CD4-positive, alpha-beta T cell treated with Interleukin-6 for 4 hours (primary cell): ENCODE measurements at regions not wholly inside any gene's neighbourhood (a gene's known extent, or its start where the extent isn't known, plus 50 kb on each side); places are given as distances from the start of the nearest gene placed in this dataset.
"Not testable (repeated sequence)": the region's sequence is repeated elsewhere in the genome, so short reads cannot be mapped to it uniquely, and the experiment has no call there.

Experiments used
- DNase-seq: peaks from one replicate; pipeline ENCODE4 v3.0.0-alpha.2; 2020; ENCODE audit warnings: mixed read lengths

- peak; percentile 54 for DNase-seq
Measured at GRCh38 chr5:157994906-157995519, 136.1 kb upstream of the CLINT1 start.

DNA sequence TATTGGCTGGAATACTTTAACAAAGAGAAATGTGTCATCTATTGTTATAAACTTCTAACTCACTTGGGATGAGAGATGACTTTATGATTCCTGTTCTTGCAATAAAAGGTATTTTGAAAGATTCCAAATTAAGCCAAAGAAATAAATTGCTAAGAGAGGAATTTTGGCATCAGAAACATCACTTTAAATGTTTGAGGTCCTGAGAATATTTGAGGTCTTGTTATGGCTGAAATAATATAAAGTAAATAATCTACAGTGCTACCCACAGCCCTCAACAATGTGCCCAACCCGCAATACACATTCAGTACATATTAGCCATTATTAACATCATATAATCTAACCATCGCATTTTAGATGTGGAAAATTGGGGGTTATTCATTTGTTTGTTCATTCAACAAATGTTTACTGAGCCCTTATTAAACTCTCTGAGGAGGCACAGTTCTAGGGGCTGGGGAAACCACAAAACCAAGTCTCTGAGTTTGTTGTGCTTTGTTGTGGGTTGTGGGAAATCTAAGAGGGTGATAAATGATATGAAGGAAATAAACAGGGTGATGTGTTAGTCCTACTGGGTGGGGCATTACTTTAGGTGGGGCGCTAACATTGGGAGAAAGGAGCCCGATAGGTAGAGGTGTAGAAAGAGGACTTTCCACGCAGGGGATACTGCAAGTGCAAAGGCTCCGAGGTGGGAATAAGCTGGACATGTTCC, 135.2 kb upstream of the CLINT1 start:
- peak; percentile 26 for DNase-seq

GRCh38 chr5:157993201-157993600, 134.3 kb upstream of the CLINT1 start:
- no peak for DNase-seq

DNA sequence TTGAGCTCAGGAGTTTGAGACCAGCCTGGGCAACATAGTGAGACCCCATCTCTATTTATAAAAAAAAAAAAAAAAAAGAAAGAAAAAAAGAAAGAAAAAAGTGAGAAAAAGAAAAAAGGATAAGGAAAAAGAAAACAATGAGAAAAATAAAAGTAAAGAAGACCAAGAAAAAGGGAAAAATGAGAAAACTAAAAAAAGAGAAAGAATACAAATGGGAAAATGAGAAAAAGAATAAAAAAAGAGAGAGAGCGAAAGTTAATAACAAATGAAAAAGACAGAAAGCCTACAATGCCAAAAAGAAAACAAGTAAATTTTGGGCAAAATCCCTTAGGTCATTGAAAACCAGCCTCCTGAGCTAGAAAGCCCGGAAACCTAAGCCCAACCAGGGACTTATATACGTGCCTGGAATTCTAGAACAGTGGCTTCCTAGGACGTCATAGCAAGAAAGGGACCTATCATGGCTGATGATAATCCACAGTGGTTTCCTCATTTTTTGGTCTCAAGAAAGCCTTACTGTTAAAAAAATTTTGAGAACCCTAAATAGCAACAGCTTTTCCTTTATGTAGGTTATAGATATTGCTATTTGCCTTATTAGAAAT, 131.7 kb upstream of the CLINT1 start:
- DNase-seq: no peak

- DNase-seq: no peak
Measured at GRCh38 chr5:157989296-157989695, 130.4 kb upstream of the CLINT1 start.

GRCh38 chr5:157987259-157987658, 128.3 kb upstream of the CLINT1 start:
- no peak for DNase-seq

- DNase-seq: no peak
Measured at GRCh38 chr5:157986431-157986990, 127.6 kb upstream of the CLINT1 start.

DNA sequence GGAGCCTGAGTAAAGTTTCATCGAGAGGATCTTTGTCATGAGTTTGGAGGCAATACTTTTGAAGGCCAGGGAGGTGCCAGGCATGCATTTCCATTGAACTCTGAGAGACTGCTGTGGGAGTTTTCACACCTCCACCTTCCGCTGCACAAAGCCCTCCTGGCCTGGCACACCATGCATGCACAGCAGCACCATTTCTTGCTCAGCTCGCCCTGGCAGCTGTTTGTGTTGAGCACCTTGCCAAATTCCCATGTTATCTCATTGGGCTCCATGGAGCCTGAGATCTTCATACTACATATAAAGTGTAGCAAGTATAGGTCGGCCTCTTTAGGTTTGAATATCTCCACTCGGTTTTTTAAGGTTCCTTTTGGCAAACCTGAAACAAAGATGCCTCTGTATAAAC, 125.7 kb upstream of the CLINT1 start:
- no peak for DNase-seq

DNA sequence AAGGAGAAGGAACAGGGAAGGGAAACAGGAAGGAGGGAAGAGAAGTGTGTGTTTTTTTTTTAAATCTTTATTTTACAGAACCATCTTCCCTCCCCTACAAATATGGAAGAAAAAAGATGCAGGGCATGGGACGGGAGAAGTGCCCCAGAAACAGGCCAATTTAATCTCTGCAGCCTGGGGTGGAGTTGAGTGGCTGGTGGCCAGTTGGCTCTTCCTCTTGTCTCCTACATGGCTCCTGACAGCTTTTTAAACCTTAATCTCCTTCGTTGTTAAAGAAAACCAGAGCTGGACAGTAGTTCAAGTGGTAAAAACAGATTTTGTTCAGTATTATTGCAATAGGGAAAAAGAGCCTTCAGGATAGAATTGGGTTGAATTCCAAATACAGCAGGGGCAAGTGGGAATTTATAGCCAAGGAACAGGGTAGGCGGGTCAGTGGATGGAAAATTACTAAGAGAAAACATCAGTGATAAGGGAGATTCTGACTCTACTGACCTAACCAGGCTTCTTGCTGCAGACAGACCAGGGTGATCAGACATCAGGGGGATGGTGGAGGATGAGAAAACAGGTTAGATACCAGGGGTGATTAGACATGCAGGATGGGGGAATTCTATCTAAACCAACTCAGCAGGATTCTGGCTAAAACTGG, 125.1 kb upstream of the CLINT1 start:
- no peak for DNase-seq

- DNase-seq: no peak
Measured at GRCh38 chr5:157978061-157978460, 119.1 kb upstream of the CLINT1 start.

DNA sequence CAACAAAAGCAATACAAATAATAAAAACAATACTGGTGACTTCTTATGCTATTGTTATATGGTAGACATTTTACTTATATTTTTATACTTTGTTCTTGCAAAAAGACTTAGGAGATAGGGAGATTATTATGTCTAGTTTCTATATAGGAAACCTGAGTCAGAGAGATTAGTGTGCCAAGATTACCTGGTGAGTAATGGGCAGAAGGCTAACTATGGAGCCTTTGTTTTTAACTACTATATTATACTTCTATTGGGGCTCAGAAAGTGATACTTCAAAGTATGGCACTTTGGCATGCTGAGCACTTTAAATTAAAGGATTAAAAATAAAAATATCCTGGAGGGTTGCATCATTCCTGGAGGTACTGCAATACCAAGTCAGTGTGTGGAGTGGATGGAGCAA, 117.5 kb upstream of the CLINT1 start:
- DNase-seq: no peak

DNA sequence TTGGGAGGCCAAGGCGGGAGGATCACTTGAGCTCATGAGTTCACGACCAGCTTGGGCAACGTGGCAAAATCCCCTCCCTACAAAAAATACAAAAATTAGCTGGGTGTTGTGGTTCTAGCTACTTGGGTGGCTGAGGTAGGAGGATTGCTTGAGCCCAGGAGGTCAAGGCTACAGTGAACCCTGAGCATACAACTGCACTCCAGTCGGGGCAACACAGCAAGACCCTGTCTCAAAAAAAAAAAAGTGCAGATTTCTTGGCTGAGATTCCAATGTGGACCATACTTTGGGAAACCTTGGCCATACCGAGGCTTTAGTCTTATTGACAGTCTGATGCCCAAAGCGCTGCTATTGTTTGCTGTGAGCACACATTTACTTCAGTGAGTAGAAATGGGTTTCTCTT, 113.6 kb upstream of the CLINT1 start:
- DNase-seq: no peak

- DNase-seq: no peak
Measured at GRCh38 chr5:157971571-157972216, 112.7 kb upstream of the CLINT1 start.

- DNase-seq: not testable (repeated sequence)
Measured at GRCh38 chr5:157968570-157968969, 109.6 kb upstream of the CLINT1 start.

GRCh38 chr5:157965989-157966388, 107.0 kb upstream of the CLINT1 start:
- no peak for DNase-seq

DNA sequence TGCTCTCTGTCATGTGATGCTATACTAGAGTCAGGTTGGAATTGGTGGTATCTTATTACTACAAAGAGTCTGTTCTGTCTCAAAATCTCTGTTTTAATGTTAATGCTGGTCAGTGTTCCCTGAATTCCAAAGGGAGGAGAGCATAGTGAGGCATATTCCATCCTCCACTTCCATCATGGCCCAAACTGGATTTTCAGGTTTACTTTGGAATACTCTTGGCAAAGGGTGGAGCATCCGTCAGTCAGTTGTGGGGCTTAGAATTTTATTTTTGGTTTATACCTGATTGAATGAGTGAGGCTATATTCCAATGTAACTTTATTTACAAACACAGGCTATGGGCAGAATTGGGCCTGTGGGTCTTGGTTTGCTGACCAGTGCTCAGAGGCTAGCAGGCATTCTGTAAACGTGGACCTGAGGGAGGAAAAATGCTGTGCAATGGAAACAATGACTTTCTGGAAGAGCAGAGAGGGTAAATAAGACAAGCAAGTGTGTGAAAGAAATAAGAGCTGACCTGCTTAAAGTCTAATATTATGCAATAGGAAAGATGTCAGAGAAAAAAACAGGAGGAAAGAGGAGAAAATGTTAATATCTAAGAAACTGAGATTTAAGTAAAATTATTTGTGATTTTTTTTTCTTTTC, 106.2 kb upstream of the CLINT1 start:
- no peak for DNase-seq

DNA sequence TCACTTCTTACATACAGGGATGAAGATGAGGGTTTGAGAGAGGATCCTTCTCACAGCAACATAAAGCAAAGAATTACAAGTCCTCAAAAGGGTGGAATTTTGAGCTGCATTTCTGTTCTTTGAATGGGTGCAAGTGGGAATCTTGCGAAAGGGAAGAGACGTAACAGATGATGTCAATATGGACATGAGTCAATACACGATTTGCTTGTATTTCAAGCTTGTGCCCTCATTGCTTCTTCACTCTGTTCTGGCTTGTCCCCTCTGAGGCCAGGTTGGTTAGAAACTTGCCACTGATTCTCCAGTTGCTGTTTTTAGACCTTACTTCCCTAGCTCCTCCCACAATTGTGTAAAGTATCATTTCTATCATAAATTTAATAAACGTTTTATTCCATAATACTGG, 104.8 kb upstream of the CLINT1 start:
- DNase-seq: no peak

DNA sequence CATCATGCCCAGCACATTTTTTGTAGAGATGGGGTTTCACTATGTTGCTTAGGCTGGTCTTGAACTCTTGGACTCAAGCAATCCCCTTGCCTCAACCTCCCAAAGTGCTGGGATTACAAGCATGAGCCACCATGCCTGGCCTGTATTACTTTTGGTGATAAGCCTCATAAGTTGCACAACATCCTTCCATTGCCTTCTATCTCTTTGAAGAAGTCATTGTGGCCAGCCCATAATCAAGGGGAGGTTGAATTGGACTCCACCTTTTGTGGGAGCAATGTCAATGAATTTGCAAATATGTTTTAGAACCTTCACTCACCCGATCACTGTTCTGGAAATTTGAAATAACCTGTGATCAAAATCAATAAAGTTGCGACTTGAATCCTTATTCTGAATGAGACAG, 104.3 kb upstream of the CLINT1 start:
- DNase-seq: no peak

GRCh38 chr5:157962686-157963085, 103.7 kb upstream of the CLINT1 start:
- DNase-seq: not testable (repeated sequence)

DNA sequence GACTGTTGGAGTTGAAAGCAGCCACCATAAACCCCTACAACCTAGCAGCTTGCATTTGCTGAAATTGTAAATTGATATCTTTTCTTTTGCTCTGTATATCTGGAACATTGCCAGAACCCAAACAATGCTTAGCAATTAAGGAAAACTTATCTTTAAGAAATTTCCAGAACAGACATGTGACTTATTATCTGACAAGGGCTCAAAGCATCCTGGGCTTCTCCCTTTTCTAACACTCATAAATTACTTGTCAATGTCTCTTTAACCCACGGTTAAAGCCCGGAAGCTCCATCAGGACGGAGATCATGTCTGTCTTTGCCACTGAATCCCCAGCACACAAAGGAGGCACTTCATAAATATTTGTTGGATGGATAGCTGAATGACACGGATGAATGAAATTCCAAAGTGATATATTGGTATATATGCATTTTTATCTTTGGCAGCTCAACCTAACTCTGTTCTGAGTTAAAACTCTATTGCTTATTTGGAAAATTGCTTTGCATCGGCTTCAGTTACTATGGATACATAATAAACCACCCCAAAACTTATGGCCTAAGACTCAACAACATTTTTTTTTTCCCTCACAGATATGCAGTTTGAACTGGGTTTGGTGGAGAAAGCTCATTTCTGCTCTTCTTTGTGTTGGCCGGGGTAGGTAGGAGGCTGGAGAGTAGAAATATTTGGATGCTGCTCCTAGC, 103.1 kb upstream of the CLINT1 start:
- no peak for DNase-seq

- no peak for DNase-seq
Measured at GRCh38 chr5:157961176-157961575, 102.2 kb upstream of the CLINT1 start.

- DNase-seq: no peak
Measured at GRCh38 chr5:157959370-157959769, 100.4 kb upstream of the CLINT1 start.
